ENCODE measurements at regions not wholly inside any gene's neighbourhood (a gene's known extent, or its start where the extent isn't known, plus 50 kb on each side); places are given as distances from the start of the nearest gene placed in this dataset.

DNA sequence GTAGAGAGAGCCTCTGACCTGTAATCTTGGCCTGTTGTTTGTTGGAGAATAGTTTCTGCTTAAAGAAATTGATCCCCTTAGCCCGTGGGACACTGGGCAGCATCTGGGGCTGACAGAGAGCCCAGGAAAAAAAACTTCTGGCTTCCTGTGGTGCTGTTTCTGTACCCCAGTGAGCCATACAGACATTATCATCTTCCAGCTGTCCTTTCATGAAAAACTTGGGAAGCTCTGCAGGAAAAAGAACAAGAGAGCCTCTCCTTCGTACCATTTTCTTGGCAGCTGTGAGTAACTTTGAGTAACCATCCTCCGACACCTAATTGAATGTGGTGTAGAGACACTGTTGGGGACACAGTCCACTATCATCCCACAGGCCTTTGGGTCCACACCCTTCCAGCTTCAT lies 333.0 kb downstream of the SHQ1 start:
- TF ChIP-seq POLR2A (IDR thresholded peaks at IDR 0.05; ENCODE audit: low read depth, low read length) (no peak), POLR2AphosphoS5 (IDR thresholded peaks at IDR 0.05; ENCODE audit: low read depth, low read length) (no peak), TAF1 (IDR thresholded peaks at IDR 0.05; ENCODE audit: borderline replicate concordance, low read depth, low read length) (no peak)
